ENCODE measurements at regions not wholly inside any gene's neighbourhood (a gene's known extent, or its start where the extent isn't known, plus 50 kb on each side); places are given as distances from the start of the nearest gene placed in this dataset.

- TF ChIP-seq, protein P1, sequence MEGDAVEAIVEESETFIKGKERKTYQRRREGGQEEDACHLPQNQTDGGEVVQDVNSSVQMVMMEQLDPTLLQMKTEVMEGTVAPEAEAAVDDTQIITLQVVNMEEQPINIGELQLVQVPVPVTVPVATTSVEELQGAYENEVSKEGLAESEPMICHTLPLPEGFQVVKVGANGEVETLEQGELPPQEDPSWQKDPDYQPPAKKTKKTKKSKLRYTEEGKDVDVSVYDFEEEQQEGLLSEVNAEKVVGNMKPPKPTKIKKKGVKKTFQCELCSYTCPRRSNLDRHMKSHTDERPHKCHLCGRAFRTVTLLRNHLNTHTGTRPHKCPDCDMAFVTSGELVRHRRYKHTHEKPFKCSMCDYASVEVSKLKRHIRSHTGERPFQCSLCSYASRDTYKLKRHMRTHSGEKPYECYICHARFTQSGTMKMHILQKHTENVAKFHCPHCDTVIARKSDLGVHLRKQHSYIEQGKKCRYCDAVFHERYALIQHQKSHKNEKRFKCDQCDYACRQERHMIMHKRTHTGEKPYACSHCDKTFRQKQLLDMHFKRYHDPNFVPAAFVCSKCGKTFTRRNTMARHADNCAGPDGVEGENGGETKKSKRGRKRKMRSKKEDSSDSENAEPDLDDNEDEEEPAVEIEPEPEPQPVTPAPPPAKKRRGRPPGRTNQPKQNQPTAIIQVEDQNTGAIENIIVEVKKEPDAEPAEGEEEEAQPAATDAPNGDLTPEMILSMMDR (conservative IDR thresholded peaks at IDR 0.05 in 1 of 2, IDR thresholded peaks at IDR 0.05 in 1 of 2; ENCODE audit: extremely low read depth in 1 of 2, insufficient read depth in 1 of 2, low read depth in 1 of 2, low read length in 2 of 2): no peak
- no peak for TF ChIP-seq EZH2 (IDR thresholded peaks at IDR 0.05; ENCODE audit: borderline replicate concordance, low read length)
Observed at GRCh38 chr12:127425474-127425873, 841.5 kb upstream of the TMEM132C start.

Measured in mammary epithelial cell (primary cell).